Upper lobe of left lung (tissue), 4 donors: ENCODE measurements at regions not wholly inside any gene's neighbourhood (a gene's known extent, or its start where the extent isn't known, plus 50 kb on each side); places are given as distances from the start of the nearest gene placed in this dataset.

Experiments used
- EP300 ChIP-seq, 4 donors: sonication (generic); formaldehyde crosslinking; IDR thresholded peaks; one replicate each; pipeline ENCODE4 v1.5.1; 2017; ENCODE audit warnings: antibody characterized with exemption in 4 of 4, control low read depth in 2 of 4
- TF ChIP-seq, protein P1 (sequence below), 6 experiments: fragments of 450-650 bp in 4 of 6; fragments of 200-600 bp in 2 of 6; sonication (generic) in 2 of 6; IDR thresholded peaks; one replicate each; pipeline ENCODE4 v1.5.1; 2016 to 2019; ENCODE audit warnings: antibody characterized with exemption in 6 of 6

DNA sequence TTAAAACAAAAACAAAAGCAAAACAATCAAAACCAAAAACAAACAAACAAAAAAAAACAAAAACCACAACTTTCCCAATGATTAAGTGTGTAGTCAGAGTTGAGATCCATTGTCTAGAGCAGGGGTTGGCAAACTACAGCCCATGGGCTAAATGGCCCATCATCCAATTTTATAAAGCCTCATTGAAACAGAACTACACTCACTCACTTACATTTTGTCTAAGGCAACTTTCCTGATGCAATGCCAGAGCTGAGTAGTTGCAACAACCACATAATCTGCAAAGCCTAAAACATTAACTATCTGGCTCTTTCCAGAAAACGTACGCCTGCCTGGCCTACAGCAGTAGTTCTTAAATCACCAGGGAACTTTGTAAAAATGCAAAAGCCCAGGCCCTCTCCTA, 124.1 kb downstream of the SOX9 start:
- TF ChIP-seq, protein P1, sequence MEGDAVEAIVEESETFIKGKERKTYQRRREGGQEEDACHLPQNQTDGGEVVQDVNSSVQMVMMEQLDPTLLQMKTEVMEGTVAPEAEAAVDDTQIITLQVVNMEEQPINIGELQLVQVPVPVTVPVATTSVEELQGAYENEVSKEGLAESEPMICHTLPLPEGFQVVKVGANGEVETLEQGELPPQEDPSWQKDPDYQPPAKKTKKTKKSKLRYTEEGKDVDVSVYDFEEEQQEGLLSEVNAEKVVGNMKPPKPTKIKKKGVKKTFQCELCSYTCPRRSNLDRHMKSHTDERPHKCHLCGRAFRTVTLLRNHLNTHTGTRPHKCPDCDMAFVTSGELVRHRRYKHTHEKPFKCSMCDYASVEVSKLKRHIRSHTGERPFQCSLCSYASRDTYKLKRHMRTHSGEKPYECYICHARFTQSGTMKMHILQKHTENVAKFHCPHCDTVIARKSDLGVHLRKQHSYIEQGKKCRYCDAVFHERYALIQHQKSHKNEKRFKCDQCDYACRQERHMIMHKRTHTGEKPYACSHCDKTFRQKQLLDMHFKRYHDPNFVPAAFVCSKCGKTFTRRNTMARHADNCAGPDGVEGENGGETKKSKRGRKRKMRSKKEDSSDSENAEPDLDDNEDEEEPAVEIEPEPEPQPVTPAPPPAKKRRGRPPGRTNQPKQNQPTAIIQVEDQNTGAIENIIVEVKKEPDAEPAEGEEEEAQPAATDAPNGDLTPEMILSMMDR (IDR thresholded peaks at IDR 0.05): no peak
- no peak for TF ChIP-seq EP300 (IDR thresholded peaks at IDR 0.05)
